T47D (cell line): ENCODE measurements at regions not wholly inside any gene's neighbourhood (a gene's known extent, or its start where the extent isn't known, plus 50 kb on each side); places are given as distances from the start of the nearest gene placed in this dataset.

Experiments used
- DNase-seq, 2 experiments: peaks; one replicate each; pipeline versions ENCODE4 v3.0.0 to v3.0.0-alpha.2; 2011 to 2012; ENCODE audit warnings: low read depth in 1 of 2, low spot score in 1 of 2
- JUND ChIP-seq: IDR thresholded peaks from 2 replicates; pipeline ENCODE4 v1.6.1; 2012; ENCODE audit warnings: low read depth
- in situ Hi-C: cut with HindIII; loops from 2 replicates; pipeline ENCODE4 v1.10.0; 2016; ENCODE audit warnings: low sequenced_read_pairs, low pct_unique_long_range_greater_than_20kb

DNA sequence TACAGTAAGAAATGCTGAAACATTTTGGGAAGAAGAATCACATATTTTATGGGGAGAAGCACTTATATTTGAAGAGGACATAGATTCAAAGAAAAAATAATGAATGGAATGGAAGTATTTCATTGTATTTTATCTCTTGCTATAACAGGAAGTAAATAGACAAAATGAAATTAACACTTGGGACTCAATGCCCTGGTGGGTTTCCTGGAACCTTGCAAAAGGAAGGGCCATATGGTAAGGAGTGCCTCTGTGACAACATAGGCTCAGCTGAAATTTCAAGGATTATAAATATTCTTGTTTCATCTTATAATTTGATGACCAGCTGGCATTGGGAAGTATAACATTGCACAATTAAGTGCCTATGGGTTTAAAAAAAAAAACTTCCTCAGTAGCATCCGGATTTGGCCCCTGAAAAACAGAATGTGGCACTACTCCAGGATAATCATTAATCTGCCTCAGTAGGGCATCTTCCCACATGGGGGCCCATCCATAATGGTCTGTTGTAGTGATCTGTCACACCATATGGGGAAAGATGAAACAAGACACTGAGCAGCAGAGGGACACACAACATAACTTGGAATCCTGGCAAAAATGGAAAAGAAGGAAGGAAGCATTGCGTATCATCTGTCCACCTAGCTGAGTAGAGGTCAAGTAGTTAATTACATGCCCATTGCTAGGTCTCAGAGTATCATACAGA is 321.6 kb downstream of the NDFIP2 start:
- in situ Hi-C loops: no loop called here
- DNase-seq: no peak
- no peak for TF ChIP-seq JUND

- TF ChIP-seq JUND: no peak
- in situ Hi-C loops: no loop called here
- DNase-seq: no peak
These were observed 318.3 kb downstream of the NDFIP2 start for GRCh38 chr13:79799059-79799867.

GRCh38 chr13:79796136-79796535 is 315.2 kb downstream of the NDFIP2 start:
- no peak for TF ChIP-seq JUND
- no peak for DNase-seq
- in situ Hi-C loops: no loop called here

DNA sequence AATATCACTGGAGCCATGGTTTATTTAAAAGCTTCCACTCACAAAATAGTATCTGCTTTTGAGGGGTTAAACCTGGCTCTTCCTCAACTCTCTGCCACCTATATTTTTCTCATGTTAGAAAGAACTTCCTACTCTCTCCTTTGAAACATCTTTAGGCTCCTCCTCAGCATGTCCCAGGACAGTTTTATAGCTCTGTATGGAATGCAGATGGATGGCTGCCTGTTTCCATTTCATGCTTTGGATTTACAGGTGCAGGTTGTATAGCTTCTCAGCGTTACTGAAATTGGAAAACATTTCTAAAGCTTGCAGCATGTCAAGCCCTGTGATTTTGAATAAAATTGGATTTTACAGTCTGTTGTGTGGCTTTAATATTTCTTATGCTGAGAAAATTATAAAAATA is 314.0 kb downstream of the NDFIP2 start:
- in situ Hi-C loops: no loop called here
- no peak for DNase-seq
- no peak for TF ChIP-seq JUND

- TF ChIP-seq JUND: no peak
- no peak for DNase-seq
- in situ Hi-C loops: no loop called here
These were observed 311.8 kb downstream of the NDFIP2 start for GRCh38 chr13:79792716-79793115.

DNA sequence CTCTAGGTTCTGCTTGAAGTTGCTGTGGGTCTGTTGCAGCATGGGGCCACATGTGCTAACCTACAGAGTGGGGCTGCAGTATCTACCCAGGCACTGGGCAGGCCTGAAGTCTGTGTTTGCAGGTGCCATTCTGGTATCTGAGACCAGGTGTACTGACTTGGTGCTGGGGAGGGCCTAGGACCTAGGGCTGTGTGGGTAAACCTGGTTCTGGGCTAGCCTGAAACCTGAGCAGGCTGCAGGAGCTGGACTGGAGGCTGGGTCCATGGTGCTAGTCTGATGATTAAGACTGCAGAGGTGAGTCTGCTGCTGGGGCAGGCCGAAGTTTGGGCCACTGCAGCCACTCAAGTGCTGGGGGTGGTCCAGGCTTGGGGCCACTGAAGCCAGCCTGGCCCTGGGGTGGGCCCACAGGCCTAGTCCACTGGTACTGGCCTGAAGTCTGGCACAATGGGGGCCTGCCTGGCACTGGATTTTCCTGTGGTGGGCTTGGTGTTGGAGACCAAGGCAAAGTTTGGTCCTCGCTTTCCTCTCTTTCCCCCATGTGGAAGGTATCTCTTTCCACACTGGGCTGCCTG is 310.6 kb downstream of the NDFIP2 start:
- in situ Hi-C loops: no loop called here
- TF ChIP-seq JUND: no peak
- no peak for DNase-seq

- no peak for DNase-seq
- in situ Hi-C loops: no loop called here
- no peak for TF ChIP-seq JUND
These were observed 305.2 kb downstream of the NDFIP2 start for GRCh38 chr13:79786176-79786575.

DNA sequence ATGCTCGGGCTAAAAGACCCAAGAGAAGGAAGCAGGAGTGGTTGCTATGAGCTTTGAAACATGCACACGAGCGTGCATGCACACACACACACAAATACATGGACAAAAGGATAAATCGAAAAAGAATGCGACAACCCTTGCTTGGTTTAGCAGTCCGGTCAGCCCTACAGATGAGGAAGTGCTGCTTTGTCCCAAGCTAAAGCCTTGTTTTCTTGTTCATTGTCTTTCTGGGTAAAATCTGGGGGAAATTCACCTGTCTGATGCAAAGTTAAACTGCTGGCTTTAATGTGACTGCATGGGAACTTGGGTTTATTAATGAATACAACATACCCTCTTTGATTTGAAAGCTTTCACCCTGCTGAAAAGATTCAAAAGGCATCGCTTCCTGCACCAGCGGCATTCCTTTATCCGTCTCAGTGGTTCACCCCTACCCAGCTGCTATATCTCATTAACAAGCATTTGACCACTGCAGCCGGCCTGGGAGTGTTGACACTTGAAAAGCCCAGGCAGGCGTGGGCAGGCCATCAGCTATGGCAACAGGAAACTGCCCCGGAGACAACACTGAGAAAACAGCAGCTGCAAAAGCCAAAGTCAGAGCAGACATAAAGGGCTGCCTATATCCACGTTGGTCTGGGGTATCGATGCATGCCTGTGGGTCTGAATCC is 301.7 kb downstream of the NDFIP2 start:
- no peak for TF ChIP-seq JUND
- DNase-seq: no peak
- in situ Hi-C loops: no loop called here

DNA sequence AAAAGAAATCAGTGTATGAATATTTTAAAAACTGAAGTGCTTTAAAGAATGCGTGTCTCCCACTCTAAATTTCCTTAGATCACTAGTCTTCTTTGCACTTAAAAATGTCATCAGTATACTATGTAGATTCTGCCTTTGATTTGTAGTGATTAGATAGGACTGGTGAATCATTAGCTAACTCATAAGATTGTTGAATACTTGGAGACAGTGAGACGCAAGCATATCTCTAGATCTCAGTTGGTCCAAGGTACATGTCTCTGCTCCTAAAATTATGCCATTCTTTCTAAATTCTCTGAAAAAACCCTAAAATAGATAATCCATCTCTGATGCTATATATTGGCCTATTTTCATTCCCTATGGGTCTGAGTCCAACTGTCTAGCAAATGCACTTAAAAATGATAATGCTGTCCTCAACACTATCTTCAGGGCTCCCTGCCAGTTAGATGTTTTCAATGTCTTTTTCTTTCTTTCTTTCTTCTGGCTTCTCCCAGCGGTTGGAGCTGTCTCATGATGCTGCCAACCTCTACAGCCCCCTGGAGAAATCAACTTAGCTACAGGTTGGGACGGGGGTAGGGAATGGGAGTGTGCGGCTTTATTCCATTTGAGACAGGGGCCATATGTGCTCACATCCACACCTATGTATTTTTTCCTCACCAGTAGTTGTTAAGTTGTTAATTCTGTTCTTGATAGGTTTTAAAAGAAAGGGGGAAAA is 301.0 kb downstream of the NDFIP2 start:
- DNase-seq: no peak
- no peak for TF ChIP-seq JUND

DNA sequence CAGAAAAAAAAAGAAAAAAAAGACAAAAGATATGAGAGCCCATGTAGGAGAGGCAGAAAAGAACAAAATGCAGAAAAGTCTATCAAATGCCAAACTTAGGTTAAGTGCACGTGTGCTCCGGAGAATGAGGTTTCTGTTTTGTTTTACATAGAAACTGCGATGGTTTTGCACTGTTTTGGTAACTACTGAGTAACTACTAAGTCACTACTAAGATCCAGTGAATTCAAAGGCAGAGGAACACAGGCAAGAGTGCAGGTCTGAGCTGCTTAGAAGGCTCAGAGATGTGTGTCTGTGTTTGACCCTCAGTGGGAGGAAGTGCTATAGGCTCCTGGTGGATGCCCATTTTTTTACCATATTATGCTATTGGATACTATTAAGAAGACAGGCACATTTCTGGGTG is 299.3 kb downstream of the NDFIP2 start:
- in situ Hi-C loops: no loop called here
- no peak for DNase-seq

More for the DNA sequence above, 301.0 kb downstream of the NDFIP2 start:
- in situ Hi-C loops: no loop called here

DNA sequence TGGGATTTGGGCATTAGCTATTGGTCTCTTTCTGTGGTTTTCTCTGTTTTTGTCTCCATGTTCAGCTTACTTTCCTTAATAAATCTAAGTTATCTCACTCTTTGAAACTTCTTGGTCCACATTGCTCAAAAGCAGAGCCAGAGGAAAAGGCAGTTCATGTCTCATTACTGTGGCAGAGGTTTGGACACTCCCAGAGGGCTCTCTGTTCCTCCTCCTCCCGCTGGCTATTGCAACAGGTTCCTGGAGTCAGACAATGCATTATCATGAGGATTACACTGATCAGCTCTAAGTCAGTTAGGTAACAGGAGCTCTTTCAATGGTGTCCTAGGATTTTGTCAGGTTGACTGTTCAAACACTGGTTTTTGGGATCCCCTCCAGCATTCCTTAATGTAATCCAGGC is 298.8 kb downstream of the NDFIP2 start:
- DNase-seq: no peak
- in situ Hi-C loops: no loop called here
- TF ChIP-seq JUND: no peak

More for the DNA sequence above, 299.3 kb downstream of the NDFIP2 start:
- TF ChIP-seq JUND: no peak
